NCI-H1694 (cell line): ENCODE measurements at regions not wholly inside any gene's neighbourhood (a gene's known extent, or its start where the extent isn't known, plus 50 kb on each side); places are given as distances from the start of the nearest gene placed in this dataset.

Experiments used
- DNase-seq: peaks from one replicate; lab custom pipeline; 2025; lab: John Stamatoyannopoulos, UW

DNA sequence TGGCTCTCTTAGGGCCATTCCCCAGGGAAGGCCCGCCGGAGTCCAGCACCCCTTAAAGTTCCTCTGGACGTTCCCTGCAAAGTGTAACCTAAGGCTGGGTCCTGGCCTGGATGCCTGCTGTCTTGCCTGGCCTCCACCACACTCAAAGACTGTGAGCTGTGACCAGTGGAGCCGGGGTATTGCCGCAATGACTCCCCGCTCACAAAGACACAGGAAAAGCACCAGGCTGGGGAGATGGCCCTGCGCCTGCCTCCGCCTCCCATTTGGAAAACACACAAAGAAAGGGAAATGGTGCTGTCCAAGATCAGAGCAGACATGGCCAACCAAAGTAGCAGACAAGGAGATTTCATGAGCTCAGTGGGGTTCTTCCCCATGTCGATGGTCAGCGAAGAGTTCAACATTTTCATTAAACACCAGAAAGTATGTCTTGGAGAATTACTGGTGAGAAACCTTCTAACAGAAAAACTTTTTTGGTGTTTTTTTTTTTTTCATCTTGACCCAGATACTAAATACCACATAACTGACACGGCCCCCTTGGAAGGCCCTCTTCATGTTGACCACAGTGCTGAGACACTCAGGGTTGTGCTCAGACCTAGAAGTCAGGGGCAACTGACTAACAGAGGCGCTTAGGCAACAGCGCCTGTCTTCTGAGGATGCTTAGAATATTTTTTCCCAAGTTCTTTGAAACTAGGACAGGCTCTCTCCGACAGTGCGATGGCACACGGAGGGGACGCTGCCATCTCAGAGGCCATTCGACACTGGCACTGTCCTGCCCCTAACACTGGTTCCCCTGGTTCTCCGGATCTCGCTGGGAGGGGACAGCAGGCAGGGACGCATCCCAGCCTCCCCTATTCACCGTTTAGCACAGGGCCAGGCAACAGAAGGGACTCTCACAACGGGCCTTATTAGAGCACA is 226.4 kb upstream of the ID2 start:
- no peak for DNase-seq

DNA sequence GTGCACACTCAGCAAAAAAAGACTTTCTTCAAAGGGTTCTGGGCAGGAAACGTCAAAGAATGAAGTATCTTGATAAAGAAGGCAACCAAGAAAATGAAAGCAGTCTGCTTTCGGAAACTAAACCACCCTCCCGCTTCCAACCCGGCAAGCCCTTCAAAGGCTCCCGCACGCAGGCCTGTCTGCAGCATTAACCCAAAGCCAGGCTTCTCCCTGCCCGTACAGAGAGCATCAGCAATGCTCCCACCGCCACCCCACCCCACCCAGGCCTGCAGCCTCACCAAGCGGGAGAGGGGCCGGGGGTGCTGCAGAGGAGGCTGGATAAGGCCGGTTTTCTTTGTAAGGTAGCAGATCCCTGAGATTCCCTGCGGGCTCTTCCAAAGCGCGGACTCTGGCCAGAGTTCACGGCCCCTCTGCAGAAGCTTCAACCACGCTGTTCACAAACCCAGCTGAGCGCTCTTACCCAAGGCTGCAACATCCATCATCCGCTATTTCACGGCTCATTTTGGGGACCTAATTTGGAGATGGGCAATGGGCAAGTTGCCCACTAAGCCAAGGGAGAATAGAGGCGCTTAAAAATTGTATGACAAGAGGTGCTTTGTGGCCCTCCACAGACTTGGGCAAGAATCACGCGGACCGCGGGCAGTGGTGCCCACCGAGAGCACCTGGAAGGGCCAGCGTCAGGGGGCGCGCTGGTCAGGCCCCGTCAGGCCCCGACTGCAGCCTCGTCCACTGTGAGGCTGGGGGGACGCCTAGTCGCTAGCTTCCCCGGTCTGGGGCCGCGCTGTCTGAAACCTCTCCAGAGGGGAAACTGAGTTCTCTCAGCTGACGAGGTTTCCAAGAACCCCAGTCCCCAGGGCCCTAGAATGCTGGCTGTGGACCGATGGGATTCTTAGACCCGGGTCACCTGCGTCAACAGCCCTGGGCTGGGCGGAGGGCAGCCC is 225.4 kb upstream of the ID2 start:
- DNase-seq: no peak

DNA sequence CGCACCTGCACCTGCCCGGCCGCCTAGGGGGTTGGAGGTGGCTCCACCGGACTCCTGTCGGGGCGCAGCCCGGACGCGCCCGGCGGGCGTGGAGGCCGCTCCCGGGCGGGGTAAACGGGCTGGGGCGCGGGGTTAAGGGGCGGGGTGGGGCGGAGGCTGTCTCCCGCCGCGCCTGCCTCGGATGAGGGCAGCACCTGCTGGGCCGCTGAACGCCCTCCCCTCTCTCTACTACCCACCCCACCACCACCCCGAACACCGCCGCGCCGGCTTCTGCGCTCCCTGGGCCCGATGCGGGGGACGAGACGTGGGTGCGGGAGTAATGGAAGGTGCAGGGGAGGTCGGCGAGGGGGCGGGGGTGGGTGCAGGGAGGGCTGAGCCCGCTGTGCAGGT is 224.8 kb upstream of the ID2 start:
- DNase-seq: no peak

DNA sequence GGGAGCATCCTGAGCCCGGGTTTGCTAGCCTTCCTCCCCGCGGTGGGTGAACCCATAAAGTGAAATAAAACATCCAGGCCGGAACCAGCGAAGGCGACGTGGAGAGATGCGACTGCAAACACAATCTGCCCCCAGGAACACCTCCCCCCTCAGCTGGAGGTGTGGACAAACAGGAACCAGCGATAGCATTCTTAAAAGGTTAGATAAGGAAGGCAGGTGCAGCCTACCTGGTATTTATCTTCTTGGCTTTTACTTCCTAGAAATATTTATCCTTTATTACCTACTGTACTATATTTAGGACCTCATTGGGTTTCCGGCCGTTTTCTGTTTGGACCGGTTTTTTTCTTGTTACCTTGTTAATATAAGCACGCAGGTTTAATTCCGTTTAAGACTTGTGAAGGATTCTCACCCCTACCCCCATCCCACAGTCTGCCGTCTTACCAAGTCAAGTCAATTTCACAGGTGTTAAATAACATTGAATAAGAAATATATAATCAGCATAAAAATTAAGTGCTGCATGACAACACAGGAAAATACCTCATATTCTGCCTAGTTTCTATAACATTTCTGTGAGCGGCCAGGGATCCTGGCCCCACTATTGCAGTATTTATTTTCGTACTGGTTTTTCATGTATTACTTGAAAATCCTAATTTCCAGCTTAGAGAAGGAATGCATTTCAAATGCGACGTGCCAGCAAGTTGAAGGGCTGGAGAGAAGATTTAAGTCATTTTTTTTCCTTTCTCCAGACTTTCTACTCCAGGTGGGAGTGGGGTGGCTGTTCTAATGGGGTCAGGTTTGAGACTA is 224.0 kb upstream of the ID2 start:
- DNase-seq: no peak

DNA sequence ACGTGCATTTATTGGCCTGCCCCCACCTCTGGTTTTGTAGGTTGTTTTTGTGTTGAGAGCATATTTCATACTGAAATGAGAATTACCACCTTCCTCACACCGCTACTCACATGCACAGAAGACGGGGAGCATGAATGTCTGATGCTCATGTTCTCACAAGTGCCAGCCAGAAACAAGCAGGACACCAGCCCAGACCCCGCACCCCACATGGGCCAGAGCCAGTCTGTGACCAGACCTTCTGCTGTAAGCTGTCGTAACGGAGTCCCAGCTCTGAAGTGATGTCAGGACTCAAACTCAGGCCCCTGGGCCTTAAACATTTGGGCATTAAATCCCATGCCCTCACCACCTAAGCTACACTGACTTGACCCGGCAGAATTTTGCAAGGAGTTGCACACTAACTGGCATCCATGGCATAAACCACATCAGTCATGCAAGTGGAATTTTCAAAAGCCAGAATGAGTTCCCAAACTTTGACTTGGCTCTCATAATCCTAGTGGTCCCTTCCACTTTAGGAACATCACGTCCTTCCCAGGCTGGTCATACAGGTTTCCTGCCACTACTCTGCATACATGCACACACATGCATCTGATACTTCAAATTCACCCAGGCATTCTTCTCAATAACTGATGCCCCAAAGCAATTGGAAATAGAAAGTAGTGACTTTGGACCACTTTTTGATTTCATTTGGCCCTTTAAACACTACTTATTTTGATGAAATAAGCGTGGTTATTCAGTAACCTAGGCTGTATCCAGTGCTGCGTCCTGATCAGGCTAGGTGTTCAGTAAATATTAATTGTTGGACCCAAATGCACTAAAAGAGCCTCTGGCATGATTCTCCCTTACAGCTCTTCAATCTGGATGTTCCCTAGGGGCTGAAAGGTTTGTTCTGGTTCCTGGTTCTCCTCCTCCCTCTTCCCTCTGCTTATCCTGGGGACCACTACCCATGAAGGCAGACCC is 223.1 kb upstream of the ID2 start:
- DNase-seq: no peak

DNA sequence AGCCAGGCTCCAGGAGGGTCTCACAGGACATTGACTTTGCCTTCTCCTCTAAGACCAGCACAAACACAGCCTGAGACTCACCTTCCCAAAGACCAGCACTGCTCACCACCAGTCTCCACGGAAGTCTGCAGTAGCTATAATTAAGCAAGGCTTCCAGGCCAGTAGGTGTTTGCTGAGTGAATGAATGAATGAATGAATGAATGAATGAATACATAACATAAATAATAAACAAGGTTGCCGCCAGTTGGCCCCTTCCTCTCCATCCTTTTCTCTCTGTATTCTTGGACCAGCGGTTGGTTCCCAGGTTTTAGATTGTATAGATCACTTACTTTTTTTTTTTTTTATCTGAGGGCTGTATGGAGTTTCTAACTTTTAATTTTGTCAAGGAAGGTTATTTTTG is 222.4 kb upstream of the ID2 start:
- no peak for DNase-seq

DNA sequence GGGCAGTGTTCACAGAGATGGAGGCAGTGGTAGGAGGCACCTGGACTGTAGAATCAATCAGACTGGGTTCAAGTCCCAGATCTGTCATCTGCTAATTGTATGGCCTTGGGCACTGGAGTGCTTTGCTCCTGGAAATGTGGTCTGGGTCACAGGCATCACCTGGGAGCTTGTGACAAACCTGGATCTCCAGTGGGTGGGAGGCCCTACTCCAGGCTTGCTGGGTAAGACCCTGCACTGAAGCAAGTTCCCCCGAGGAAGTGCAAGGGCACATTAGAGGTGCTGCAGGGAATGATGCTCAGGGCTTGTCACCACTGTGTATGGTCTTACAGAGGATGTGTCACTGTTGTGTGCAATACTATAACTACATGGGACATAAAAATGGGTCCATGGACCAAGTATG is 220.5 kb upstream of the ID2 start:
- DNase-seq: no peak

DNA sequence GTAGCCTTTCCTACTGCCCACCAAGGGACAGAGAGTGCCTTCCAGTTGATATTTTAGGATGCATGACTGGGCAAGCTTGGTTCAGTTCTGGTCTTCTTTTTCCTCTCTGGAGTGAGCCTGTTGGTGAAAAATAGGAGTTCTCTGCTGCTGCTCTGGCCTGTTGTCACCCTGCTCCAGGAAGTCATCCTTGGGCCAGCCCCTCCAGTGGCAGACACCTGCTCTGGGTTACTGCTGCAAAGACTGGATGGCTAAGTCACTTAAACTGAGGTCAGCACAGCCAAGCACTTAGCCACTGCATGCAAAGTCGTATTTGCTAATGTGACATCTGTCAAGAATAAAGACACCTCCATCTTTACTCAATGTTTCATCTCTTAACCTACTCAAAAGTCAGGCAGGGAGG is 219.6 kb upstream of the ID2 start:
- no peak for DNase-seq

DNA sequence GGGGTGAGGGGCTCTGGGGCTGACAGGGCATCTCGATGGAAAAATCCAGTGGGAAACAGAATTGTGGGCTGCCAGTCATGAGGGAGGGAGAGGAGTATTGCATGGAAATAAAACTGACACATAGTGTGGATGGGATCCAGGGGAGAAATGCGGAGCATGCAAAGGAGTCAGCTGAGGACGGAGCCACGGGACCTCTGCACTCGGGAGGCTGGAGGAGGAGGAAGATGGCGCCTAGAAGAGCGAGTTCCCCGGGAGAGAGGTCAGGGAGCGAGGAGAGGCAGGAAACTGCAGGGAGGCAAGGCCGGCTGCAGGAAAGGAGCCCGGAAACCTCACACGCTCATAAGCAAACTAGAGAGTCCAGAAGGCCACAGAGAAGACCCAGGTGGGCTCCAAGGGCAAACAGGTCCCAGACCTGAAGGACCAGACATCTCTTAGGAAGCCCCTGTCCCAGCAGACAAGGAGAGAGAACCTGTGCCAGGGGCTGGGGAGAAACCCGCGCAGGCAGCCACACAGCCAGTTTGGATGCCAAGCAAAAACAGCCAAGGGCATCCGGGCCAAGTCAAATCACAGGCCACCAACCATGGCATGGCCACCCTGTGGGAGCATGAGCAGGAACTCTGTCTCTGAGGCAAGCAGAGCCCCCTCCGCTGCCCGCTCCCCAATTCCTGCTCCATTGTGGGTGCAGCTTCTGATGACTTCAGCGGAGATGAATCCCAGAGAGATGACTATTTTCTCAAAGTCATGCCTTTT is 218.8 kb upstream of the ID2 start:
- no peak for DNase-seq

DNA sequence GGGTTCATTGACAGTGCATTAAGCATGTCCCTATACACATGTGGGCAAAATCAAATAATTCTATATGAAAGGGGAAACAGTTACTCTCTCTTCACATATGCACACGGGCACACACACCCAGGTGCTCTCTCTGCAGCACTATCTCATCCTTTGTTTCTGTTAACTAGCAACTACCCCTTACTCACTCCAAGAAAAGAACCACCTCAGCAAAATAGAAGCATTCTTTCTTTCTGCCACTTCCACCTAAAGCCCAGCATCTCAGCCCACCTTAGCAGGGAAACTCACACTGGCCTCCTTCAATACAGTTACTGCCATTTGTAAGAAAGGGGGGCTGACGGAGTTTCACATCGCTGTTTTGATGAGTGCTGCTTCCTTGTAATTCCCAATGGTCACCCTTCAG is 216.3 kb upstream of the ID2 start:
- DNase-seq: no peak

DNA sequence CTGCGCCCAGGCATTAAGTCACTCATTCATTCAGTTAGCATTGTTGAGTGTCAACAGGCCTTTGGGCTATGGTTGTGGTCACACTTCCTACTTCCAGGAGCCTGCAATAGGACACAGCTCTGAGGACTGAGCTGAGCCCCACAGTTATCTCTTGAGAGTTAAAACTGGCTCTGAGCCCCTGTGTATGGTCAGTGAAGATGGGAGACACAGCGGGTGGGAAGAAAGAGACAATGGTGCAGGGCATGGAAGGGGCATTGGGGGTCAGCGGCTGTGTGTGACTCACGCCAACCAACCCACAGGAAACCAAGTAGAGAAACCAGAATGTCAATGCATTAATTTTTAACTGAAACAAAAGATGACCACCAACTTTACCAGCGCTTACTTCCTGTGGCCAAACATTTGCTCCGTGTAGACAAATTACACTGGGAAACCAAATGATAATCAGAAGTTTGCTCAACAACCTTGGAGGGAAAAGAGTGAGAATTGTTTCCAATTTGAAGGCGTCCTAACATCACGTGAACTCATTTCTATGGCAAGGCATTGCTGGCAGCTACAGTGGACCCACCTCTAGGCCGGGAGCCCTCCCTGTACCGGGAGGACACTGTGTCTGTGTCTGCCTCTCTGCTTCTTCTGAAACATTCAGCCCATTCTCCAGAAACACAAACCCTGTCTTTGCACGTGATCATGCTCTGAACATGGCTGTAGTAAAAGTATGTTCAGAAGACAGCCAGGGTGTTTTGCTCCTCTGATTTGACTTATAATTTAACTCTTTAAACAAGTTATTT is 212.0 kb upstream of the ID2 start:
- no peak for DNase-seq

DNA sequence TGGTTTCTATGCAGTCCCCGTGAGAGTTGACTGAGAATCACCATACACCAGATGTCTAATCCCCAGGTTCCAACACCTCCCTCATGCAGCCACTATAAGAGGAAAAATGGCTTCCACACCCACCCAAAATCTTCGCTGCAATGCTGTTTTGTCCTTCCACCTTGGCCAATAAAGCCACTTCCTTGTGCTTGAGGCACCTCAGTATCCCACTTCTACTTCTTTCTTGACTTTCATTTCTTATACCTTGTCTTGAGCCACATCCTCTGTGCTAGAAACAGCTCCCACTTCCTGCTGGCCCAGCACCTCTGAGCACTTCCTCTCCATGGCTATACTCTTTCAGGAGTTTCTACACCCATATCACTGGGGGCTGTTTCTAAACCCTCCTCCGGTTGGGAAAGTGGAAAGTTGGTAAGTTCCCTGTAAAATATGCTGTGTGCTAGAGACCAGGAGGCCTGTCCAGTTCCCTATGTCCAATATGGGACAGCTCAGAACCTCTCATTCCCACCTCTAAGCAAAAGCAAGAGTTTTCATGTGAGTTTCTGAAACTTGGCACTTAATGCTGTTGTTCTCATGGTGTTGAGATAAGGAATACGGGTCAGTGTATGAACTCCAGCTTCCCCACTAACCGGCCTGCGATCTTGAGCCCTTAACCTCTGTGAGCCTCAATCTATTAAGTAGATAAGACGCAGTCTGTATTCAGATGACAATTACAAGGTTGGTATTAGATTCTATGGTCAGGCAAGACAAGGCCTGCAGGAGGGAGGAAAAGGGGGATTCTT is 209.1 kb upstream of the ID2 start:
- no peak for DNase-seq

DNA sequence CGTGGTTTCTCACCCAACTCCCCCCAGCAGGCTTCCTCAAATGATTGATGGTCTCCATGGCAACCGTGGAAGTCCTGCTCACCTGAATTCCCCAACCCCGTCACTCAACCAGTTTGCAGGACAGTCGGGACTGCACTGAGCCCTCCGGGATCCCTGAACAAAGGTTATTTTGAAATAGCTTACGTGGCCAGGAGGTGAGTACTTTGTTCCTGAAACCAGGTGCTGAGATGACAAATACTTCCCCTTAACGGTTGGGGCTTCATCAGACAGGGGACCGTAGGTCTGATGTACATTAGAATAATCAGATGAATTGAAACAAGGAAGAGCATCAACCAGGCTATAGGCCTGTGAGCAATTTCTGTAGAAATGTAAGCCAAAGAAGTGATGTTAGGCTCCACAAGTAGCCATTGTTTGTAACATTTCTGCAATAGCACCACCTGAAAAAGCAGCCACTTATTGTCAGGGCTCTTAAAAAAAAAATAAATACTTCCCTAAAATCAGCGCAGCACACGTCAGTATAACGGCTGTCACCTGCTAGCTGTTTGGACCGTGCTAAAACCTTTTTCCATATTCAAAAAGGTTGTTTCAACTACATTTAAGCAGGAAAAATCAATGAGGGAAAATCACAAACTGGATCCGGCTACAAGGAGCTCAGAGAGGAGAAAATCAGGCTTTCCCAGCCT is 206.4 kb upstream of the ID2 start:
- DNase-seq: no peak

DNA sequence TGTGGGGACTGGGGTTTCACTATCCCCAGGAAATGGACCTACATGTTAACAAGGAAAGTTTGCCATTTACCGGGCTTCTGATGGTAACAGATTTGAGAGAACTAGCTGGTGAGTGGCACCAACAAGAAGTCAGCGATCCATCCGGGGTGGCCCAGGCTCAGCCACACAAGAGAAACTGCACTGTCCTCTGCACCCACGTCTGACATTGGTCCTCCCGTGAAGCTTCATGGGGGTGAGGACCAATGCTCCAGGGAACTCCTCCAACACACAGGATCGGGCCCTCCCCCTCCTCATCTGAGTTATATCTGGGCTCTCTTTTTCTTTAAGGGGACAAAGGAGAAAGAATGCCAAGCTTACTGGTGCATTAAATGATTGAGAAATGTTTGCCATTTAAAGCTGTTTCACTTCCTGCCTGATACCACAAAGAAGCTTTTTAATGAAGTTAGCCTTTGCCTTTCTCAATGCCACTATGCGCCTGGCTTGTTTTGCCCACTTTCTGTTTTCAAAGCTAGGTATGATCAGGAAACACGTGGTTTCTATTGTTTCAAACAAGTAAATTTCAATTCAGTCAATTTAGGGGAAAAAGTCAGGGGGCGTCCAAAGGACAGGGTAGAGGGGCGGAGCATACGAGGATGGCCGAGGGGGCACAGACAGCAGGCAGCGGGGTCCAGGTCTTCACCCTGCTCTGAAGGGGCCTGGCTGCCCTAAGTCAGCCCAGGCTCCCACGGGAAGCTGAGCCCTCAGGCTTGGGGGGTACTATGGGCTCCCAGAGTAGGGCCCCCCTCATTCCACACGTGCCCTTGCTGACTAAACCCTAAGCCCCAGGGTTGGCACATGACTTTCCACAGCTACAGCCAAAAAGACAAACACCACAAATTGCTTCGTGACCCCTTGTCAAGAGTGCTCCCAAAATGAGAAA is 204.0 kb upstream of the ID2 start:
- no peak for DNase-seq

DNA sequence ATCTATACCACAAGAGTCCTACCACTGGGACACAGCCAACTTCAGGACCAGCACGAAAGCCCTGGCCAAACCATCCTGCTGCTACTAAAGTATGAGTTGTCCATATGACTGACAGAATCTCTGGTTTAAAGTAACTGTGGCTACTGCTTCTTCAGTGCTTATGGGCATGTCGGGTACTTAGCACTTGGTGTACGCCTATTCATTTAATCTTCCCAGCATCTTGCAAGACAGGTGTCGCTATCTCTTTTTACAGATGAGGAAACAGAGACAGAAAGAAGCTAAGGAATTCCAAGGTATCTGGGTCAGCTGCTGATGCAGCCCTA is 203.4 kb upstream of the ID2 start:
- DNase-seq: no peak

DNA sequence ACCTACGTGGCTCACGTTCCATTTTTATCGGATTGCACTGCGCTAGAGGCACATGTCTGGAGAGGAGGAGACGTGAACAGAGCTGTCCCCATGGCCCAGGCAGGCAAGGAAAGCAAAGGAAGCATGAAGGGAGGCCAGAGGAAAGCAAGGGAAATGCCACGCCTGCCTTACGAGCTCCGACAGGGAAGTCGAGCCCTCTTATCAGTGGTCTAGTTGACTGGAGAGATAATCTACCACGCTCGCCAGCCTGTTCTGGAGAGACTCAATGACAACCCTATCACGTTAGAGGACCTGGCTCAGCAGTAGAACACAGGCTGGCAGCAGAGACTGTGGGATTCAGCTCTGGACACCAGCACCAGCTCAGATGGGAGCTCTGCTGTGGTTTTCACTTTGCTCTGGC is 202.6 kb upstream of the ID2 start:
- DNase-seq: no peak

DNA sequence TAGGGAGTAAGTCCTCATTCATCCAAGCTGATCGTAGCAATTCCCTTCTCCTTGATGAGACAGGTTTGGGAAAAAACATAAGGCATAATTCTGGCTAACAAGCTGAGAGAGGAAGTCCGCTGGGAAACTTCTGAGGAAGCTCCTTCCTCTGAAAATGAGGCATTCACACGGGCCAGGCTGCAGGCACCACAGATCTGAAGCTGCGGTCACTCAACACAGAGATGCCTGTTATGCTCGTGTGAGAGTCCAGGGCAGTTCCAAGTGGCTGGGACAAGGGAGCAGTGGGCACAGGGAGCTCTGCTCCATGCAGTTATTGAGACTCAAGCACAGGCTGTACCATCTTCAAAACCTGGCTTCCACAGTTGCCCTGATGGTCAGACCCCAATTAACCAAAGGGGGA is 200.9 kb upstream of the ID2 start:
- DNase-seq: no peak
